LoVo (cell line): ENCODE measurements at regions not wholly inside any gene's neighbourhood (a gene's known extent, or its start where the extent isn't known, plus 50 kb on each side); places are given as distances from the start of the nearest gene placed in this dataset.

Source experiments
- DNase-seq: peaks from one replicate; pipeline ENCODE4 v3.0.0-alpha.2; 2016; ENCODE audit warnings: low spot score

DNA sequence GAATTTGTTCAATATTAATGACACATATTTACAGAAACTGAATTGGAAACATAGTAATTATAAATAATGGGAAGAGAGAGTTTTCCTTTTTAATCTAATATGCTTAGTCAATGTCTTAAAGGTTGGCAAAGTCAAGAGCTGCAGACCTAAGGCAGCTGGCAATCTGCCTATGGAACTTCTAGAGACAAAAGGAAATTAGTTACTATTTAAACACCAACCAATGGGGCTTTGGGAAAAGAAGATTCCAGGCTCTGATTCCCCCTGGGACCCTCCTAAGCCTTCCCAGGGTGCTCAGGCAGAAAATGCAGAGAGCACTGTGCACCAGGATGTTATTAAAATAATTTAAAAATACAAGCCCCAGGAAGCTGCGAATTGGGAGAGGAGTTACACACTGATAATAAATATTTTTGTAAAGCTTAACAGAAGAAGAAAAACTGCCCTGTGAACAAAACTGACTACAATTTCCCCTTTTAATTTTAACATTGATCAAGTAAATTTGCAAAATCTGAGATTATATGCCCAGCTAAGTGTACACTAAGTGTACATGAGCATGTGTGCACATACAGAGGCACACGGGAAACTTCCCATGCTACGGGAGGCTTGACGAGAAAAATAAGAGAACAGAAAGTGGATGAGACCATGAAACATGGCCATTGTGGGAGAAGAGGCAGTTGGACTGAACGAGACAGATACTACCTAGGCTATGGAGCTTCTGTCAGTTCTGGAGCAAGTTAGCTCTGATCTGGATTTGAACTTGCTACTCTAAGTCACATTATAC lies 77.4 kb upstream of the ADAMTS16 start:
- DNase-seq, result no peak

DNA sequence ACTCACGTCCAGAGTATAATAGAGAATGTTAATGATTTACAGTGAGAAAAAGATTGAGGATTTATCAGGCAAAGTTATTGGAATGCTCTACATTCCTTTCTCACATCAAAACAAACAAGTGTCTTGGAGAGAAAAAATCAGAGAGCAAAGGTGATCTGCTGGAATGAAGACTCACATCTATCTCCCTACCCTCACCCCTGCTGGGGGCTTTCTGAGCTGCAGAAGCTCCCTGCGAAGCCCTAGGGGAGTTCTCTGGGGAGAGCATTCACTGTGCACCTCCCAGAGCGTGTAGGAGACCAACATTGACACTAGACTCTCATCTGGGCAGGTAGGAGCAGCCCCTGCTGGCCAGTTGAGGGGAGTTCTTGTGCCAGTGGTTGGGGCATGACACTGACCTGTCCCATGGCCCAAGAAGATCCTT lies 76.6 kb upstream of the ADAMTS16 start:
- no peak for DNase-seq

DNA sequence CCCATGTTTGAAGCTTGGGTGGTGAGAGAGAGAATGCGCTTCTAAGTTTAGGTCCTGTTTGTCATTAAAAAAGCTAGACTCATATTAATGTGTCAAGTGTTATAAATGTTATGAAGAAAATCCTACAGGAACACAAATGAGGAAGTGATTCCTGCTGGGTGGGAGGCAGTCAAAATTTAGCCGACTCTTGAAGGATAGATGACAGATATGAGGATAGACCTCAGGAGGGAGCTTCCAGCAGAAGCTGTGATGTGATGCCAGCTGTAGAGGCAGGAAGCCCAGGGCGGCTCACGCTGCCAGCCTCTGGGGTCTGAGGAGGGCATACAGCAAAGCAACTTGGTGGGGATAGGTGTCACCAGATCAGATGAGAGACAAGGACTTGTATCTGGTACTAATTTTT lies 74.7 kb upstream of the ADAMTS16 start:
- no peak for DNase-seq

DNA sequence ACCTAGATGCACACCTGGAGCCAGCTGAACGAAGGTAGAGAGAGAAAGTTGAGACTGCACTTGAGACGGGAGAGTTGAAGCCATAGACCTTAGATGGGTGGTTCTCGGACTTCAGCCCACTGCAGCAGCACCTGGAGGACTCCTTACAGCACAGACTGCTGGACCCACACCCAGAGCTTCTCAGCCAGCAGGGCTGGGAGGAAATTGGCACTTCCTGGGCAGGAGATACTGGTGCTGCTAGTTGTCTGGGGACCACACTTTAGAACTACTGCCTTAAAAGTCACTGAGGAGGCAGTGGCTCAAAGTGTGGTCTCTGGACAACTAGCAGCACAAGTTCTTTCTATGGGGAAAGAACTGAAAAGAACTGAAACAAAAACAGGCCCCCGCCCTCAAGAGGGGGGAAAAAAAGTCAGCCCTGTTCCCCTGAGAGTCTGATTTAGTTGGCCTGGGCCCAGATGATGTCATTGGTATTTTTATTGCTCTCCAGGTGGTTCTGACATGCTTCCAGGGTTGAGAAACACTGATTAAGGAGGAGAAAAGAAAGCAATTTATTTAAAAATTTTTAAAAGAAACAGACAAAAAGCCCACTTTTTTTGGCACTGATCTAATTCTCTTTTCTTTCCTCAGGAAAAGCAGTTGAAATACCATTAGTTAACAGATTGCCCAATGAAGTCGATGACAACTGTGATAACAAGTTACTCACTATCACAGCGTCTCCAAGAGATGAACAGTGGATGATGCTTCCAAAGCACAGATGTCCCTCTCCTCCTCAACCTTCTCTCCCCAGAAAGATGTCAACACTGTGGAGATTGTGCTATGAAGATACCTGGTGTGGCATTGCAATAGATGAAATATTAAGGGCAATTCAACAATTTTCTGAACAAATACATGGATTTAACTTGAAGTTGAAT lies 73.6 kb upstream of the ADAMTS16 start:
- DNase-seq, result peak; percentile 20

DNA sequence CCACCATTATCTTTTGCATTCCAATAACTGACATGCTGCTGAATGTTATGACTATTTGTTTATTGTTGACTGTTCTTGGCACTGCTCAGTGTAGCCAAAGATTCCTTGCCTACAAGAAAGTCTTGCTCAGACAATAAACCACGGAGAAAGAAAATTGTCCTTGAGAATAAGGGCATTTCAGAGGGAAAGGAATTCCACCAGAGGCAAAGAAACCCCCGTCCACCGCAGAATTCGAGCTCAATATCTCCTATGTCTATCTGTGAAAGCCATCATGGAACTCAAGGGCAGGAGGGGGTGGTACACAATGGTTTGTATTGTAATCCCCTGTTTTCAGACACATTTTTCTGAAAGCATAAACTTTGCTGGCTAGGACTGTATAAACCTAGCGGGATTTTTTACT lies 70.3 kb upstream of the ADAMTS16 start:
- DNase-seq, result no peak

DNA sequence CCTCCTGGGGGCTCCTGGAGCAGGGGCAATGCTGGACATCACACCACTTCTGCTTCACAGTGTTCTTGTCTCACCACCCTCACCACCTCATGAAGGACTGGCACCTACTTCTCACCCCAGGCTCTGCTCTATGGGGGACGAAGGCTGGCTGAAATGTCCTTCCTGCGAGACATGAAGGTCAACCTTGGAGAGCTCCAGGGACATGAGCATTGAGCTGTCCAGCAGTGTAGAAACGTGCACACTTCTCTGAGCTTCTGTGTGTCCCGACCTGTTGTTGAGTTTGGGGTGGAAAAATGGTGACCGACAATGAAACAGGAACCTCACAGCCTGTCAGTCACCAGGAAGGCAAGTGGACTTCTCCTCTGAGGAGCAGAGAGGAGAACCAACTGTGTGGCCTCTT lies 68.6 kb upstream of the ADAMTS16 start:
- no peak for DNase-seq

DNA sequence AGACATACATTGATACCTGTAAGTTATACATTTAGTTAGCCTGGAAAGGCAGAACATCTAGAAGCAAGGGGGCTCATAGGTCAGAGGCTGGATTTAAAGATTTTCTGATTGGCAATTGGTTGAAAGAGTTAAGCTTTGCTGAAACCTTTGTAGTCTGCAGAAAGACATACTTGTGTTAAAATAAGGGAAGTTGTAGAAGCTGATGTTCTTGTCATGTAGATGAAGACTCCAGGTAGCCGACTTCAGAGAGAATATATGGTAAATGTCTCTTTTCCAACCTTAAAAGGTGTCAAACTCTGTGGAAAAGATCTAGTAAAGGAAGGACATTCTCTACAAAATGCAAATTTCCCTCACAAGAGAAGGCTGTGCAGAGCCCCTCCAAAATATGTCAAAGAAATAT lies 62.9 kb upstream of the ADAMTS16 start:
- no peak for DNase-seq

DNA sequence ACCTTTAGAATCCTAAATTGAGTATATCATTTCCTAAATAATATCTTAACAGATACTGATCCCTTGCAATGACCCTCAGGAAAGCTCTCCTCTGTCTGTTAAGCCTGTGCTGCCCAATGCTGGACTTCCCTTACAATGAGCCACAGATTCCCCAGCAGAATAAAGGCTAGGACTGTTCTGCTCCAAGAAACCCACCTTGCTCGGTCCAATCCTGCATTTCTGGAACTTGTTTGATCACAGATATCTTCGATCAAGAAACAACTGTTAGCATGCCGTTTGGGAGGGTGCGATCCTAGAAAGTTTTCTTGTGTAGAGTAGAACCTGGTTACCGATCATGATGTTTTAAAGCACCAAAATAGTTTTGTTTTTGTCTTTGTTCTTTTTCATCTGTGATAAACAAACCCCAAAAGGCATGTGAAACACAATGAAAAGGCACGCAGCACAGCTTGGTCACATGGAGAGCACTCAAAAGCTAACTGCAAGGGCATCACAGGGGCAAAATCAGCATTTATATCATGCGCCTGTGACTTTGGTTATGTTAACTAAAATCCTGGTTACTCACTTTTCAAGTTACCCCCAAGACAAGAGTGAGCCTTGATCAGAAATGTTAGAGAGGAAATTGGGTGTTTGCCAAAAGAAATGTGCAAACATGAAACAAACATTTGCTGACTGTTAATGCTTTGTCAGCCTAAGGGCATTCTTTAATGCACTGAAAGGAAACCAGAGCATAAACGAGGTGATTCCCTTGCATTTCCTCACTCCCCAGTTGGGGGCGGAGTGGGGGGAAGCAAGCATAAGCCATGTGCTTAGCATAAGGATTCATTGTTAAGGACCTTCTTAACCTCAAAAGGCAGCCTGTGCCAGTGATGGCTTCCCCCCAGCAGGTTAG lies 61.9 kb upstream of the ADAMTS16 start:
- no peak for DNase-seq

DNA sequence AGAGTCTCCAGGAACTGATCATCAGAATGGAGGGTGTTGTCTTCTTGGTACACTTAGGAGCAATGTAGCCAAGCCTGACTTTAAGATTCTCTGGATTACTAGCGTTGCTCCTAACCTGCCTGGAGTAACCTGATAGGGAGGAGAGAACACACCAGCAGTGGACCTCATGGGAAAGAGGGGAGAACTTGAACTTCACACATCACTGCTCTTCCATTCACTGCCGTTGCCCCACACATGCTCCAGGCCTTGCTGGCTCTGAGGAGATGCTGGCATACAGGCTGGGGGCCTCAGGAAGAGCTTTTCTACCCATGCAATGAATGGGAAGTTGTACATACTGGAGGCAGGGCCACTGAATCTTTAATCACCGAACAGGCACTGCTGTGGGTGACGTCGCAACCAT lies 60.3 kb upstream of the ADAMTS16 start:
- no peak for DNase-seq

DNA sequence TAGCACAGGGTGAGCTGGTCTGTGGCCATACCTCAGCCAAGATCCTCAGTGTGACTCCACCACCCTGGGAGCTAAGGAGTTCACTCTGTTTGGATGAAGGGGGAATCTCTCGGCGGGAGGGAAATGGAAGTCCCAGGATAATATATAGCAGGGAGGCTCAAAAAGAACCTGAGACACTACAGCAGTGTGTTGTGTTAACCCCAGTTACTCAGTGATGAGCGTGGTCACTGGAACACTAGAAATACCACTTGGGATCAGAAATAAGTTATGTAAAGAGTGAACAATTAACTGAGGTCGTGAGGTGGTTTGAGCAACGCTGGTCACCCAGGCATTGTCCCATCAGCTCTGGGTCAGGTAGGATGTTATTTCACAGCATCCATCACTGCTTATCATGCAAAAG lies 59.3 kb upstream of the ADAMTS16 start:
- no peak for DNase-seq

DNA sequence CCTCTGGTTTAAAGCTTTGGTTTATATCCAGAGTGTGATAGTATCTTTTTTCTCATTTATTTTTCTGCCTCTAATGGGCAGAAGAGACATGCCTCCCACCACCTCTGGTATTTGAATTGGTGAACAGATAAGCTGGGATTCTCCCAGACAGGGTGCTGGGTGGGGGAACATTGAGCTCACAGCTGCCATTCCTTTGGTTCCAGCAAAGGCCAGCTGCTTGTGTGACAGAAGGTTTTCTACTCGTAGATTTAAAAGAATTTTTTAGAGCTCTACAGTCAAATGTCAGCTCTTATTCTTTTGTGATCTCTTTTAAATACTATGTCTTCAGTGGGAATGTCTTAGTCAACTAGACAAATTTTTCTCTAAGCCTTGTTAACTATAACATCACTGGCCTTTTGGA lies 54.7 kb upstream of the ADAMTS16 start:
- DNase-seq, result no peak

DNA sequence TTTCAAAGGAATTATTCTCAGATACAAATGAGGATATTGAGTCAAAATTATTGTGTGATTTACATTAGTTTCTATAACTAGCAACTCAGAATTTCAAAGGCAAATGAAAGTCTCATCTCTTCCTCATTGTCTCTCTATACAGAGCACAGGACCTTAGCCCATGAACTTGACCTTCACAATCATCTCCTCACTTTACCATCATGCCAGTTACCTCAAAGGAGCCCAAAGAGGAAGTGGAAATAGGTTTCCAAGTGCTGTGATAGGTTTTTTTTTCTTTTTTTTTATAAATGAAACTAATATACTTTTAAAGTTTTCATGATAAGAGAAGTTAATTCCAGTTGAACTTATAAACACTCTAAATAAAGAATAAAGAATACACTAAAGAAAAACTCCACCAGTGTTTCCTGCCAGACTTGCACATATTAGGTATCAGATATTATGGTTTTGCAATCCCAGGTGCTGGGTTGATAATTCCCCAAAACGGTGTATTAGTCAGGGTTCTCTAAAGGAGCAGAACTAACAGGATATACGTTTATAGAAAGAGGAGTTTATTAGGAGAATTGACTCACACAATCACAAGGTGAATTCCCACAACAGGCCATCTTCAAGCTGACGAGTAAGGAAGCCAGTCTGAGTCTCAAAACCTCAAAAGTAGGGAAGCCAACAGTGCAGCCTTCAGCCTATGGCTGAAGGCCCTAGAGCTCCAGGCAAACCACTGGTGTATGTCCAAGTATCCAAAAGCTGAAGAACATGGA lies 50.1 kb upstream of the ADAMTS16 start:
- DNase-seq, result no peak
